ENCODE measurements at regions not wholly inside any gene's neighbourhood (a gene's known extent, or its start where the extent isn't known, plus 50 kb on each side); places are given as distances from the start of the nearest gene placed in this dataset.

DNA sequence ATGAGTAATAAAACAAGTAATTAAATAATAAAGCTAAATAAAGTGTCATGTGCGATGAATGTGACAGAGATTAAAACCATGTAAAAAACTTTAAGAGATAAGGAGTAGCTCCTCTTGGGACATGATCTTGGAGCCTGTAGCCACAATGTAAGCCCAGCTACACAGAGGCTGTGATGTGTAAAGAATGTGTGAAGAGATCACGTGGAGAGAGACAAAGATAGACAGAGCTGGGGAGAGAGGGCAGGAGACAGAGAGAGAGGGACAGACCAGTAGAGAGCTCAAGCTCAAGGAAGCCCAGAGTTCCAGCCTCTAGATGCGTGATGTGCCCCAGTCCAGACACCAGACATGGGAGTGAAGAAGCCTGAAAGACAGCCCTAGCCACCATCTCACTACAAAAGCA lies 644.1 kb downstream of the TNS3 start:
- H3K27ac ChIP-seq, result no peak overlapping the region
- intact Hi-C loops (cut with DNase I), result loop anchor here (10.0 kb wide), 1 partner anchor 107 kb away; no protein-coding TSS in a partner anchor
- H3K9me3 ChIP-seq, result no peaks in the 10 kb centered on the region
- TF ChIP-seq, protein P1, sequence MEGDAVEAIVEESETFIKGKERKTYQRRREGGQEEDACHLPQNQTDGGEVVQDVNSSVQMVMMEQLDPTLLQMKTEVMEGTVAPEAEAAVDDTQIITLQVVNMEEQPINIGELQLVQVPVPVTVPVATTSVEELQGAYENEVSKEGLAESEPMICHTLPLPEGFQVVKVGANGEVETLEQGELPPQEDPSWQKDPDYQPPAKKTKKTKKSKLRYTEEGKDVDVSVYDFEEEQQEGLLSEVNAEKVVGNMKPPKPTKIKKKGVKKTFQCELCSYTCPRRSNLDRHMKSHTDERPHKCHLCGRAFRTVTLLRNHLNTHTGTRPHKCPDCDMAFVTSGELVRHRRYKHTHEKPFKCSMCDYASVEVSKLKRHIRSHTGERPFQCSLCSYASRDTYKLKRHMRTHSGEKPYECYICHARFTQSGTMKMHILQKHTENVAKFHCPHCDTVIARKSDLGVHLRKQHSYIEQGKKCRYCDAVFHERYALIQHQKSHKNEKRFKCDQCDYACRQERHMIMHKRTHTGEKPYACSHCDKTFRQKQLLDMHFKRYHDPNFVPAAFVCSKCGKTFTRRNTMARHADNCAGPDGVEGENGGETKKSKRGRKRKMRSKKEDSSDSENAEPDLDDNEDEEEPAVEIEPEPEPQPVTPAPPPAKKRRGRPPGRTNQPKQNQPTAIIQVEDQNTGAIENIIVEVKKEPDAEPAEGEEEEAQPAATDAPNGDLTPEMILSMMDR (IDR thresholded peaks at IDR 0.05), result no peak
- no peak for TF ChIP-seq POLR2A (IDR thresholded peaks at IDR 0.05)
- no peak for TF ChIP-seq POLR2AphosphoS5 (IDR thresholded peaks at IDR 0.05)
- no peak overlapping the region for H3K4me3 ChIP-seq
- no peaks in the 10 kb centered on the region for H3K36me3 ChIP-seq
- H3K27me3 ChIP-seq (replicated peaks; ENCODE audit: insufficient read depth), result no peaks in the 10 kb centered on the region
- H3K4me1 ChIP-seq (replicated peaks), result no peaks in the 10 kb centered on the region
- no peak for DNase-seq (ENCODE audit: low spot score)
- 94% methylated on average over 3 of the region's 3 CpGs for WGBS

DNA sequence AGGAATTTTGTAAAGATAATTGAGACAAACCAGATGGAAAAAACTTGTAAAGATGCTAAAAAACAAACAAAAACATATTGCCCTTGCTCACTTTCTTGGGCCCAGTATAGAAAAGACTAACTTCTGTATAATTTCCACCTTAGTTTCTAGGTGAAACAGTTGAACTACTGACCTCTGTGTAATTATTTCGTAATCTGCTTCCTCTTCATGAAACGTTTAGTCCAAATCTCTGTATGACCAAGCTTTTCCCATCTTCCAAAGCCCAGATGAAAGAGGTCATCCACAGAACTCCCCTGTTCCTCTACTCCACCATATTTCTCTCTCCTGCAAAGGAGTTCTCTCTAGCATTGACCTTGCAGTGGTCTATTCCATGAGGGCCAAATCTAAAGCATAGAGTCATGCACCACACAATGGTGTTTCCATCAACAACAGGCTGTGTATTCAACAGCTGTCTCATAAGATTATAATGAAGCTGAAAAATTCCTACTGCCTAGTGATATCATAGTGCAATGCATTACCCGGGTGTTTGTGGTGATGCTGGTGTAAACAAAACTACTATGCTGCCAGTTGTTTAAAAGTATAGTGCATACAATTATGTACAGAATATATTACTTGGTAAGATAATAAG lies 647.6 kb downstream of the TNS3 start:
- no peaks in the 10 kb centered on the region for H3K9me3 ChIP-seq
- no peak for DNase-seq (ENCODE audit: low spot score)
- H3K27ac ChIP-seq, result no peak overlapping the region
- intact Hi-C loops (cut with DNase I), result loop anchor here (5.0 to 10.0 kb wide), 3 partner anchors 110 to 1012 kb away; partner anchors contain the start of gene IGFBP3
- no peaks in the 10 kb centered on the region for H3K36me3 ChIP-seq
- TF ChIP-seq POLR2A (IDR thresholded peaks at IDR 0.05), result no peak
- TF ChIP-seq, protein P1 (IDR thresholded peaks at IDR 0.05), result no peak
- no peak overlapping the region for H3K4me3 ChIP-seq
- no peaks in the 10 kb centered on the region for H3K4me1 ChIP-seq (replicated peaks)
- 70% methylated on average over 3 of the region's 3 CpGs for WGBS
- H3K27me3 ChIP-seq (replicated peaks; ENCODE audit: insufficient read depth), result no peaks in the 10 kb centered on the region

DNA sequence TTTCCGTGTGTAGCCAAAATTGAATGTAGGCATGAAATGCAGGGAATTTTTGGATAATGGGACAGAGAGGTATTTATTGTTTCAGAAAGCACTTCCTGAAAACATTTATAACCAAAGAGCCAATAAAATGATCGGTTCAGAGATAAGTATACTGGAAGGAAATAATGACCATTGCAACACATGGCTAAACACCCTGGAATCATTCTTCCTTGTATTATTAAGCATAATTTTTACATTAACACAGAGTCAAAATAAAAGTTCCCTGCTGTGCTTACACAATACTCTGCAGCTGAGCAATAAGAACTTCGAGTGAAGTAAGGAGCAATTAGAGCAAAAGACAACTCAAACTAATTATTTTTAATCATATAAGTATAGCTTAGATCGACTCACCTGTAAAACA lies 648.3 kb downstream of the TNS3 start:
- no peak for DNase-seq (ENCODE audit: low spot score)
- WGBS, result 45% methylated on average over 4 of the region's 4 CpGs
- no peaks in the 10 kb centered on the region for H3K36me3 ChIP-seq
- intact Hi-C loops (cut with DNase I), result loop anchor here (5.0 to 10.0 kb wide), 3 partner anchors 111 to 1011 kb away; partner anchors contain the start of gene IGFBP3
- TF ChIP-seq POLR2AphosphoS5 (IDR thresholded peaks at IDR 0.05), result peak; percentile 24
- TF ChIP-seq, protein P1 (IDR thresholded peaks at IDR 0.05), result no peak
- H3K27ac ChIP-seq, result no peak overlapping the region
- no peaks in the 10 kb centered on the region for H3K27me3 ChIP-seq (replicated peaks; ENCODE audit: insufficient read depth)
- no peak overlapping the region for H3K4me3 ChIP-seq
- H3K9me3 ChIP-seq, result no peaks in the 10 kb centered on the region
- no peaks in the 10 kb centered on the region for H3K4me1 ChIP-seq (replicated peaks)

DNA sequence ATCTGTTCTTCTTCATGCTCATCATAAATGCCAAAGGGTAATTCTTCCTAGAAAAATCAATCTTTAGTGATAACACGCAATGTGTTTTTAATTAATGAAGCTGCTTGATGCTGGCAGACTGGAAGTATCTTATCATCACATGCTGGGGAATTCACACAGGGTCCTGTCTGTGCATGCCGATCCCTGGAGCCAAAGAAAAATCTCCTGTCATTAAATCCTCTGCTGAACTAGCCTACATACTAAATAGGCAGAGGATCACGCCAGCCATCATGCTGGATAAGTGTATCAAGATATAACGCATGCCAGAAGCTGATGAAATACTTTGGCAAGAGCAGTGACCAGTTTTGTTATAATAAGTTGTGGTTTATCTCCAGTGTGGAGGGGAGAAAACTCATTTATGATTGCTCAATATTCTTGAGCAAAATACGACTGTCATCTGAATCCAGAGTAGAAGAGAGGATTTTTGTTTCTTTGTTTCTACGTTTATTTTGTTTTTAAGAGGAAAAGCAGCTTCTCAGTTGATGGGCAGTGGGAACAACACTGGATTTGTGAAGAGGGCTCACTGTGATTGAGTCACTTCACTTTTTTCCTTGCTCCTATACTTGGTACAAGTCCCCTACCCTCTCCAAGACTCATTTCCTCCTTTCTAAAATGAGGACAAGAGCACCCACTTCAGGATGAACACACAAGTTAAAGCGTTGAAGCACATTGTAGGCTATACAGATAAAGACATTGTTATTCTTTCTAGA lies 649.1 kb downstream of the TNS3 start:
- Histone ChIP-seq H3K36me3 (no peaks in the 10 kb centered on the region), H3K4me3 (no peak overlapping the region), H3K9me3 (no peaks in the 10 kb centered on the region), H3K27ac (peak overlapping the region; percentile 5 to 17), H3K27me3 (replicated peaks; ENCODE audit: insufficient read depth) (no peaks in the 10 kb centered on the region), H3K4me1 (replicated peaks) (no peaks in the 10 kb centered on the region)
- TF ChIP-seq POLR2A (IDR thresholded peaks at IDR 0.05) (no peak), POLR2AphosphoS5 (IDR thresholded peaks at IDR 0.05) (peak; percentile 81)
- peak; percentile 84 for DNase-seq (ENCODE audit: low spot score)
- intact Hi-C loops (cut with DNase I), result loop anchor here (5.0 to 10.0 kb wide), 3 partner anchors 112 to 1011 kb away; partner anchors contain the start of gene IGFBP3
- WGBS, result 28% methylated on average over 7 of the region's 7 CpGs

DNA sequence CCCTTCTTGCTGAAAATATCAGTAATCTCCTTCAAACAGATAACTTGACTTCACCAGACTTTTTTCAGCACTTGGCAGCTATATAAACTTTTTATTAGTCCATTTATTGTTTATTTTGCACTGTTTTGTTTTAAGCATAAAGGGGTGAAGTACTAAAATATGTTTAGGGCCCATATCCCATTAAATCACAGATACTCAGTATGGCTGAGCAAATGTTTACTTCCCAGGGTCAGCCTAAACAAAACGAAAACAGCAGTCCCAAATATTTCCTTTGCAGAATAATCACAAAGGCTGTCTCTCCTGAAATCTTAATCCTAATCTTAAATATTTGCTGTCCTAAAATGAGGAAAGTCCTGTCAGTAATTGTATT lies 649.6 kb downstream of the TNS3 start:
- intact Hi-C loops (cut with DNase I), result loop anchor here (5.0 to 10.0 kb wide), 3 partner anchors 113 to 1010 kb away; partner anchors contain the start of gene IGFBP3
- Histone ChIP-seq H3K27me3 (replicated peaks; ENCODE audit: insufficient read depth) (no peaks in the 10 kb centered on the region), H3K4me1 (replicated peaks) (no peaks in the 10 kb centered on the region), H3K36me3 (no peaks in the 10 kb centered on the region), H3K4me3 (no peak overlapping the region), H3K9me3 (no peaks in the 10 kb centered on the region), H3K27ac (no peak overlapping the region)
- TF ChIP-seq POLR2A (IDR thresholded peaks at IDR 0.05), result no peak
- TF ChIP-seq, protein P1 (IDR thresholded peaks at IDR 0.05), result no peak
- TF ChIP-seq POLR2AphosphoS5 (IDR thresholded peaks at IDR 0.05), result no peak
- DNase-seq (ENCODE audit: low spot score), result no peak
- WGBS, result 17% methylated on average over 1 of the region's 1 CpG
